ENCODE measurements at regions not wholly inside any gene's neighbourhood (a gene's known extent, or its start where the extent isn't known, plus 50 kb on each side); places are given as distances from the start of the nearest gene placed in this dataset.

- Histone ChIP-seq H3K27me3 (ENCODE audit: control insufficient read depth in 2 of 2, insufficient read depth in 2 of 2, low read length in 2 of 2) (no peaks in the 10 kb centered on the region; a peak in 1 of 5 replicates), H3K9me3 (replicated peaks; ENCODE audit: control insufficient read depth, insufficient read depth, low read depth, low read length) (no peaks in the 10 kb centered on the region), H3K4me1 (replicated peaks in 1 of 2; ENCODE audit: control insufficient read depth in 2 of 2, insufficient read depth in 2 of 2, low read length in 2 of 2) (no peaks in the 10 kb centered on the region), H3K27ac (ENCODE audit: extremely low read depth, low read depth, low read length) (no peak overlapping the region), H3K9me1 (ENCODE audit: control insufficient read depth, insufficient read depth, low read length) (peaks cover 3% of the 10 kb centered on the region), H4K20me1 (replicated peaks; ENCODE audit: control insufficient read depth, insufficient read depth, low read length) (no peaks in the 10 kb centered on the region), H3K9ac (ENCODE audit: insufficient read depth in 1 of 2, low read depth in 2 of 2, low read length in 2 of 2) (no peak overlapping the region), H3K4me2 (ENCODE audit: insufficient read depth, low read length) (no peak overlapping the region), H3K79me2 (ENCODE audit: control insufficient read depth, insufficient read depth, low read length) (no peaks in the 10 kb centered on the region), H3K4me3 (no peak overlapping the region), H2AFZ (ENCODE audit: low read depth, low read length) (no peak overlapping the region), H3K36me3 (ENCODE audit: control insufficient read depth, insufficient read depth, low read length) (no peaks in the 10 kb centered on the region)
- ATAC-seq (peak; percentile 85), FAIRE-seq (peak; percentile 6), DNase-seq (ENCODE audit: extremely low read depth in 1 of 4, low spot score in 3 of 4) (peak; percentile 32 to 46 (median 38))
- WGBS (ENCODE audit: insufficient coverage, low coverage, missing lambda C conversion rate) = 5% methylated on average over 10 of the region's 15 CpGs
- in situ Hi-C loops (cut with MboI) = no loop called here
- intact Hi-C loops (cut with micrococcal nuclease) = loop anchor here (5.0 kb wide), 1 partner anchor 68 kb away; no protein-coding TSS in a partner anchor
- TF ChIP-seq, protein P1, sequence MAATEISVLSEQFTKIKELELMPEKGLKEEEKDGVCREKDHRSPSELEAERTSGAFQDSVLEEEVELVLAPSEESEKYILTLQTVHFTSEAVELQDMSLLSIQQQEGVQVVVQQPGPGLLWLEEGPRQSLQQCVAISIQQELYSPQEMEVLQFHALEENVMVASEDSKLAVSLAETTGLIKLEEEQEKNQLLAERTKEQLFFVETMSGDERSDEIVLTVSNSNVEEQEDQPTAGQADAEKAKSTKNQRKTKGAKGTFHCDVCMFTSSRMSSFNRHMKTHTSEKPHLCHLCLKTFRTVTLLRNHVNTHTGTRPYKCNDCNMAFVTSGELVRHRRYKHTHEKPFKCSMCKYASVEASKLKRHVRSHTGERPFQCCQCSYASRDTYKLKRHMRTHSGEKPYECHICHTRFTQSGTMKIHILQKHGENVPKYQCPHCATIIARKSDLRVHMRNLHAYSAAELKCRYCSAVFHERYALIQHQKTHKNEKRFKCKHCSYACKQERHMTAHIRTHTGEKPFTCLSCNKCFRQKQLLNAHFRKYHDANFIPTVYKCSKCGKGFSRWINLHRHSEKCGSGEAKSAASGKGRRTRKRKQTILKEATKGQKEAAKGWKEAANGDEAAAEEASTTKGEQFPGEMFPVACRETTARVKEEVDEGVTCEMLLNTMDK (IDR thresholded peaks at IDR 0.05; ENCODE audit: borderline replicate concordance, insufficient read depth, low read depth, low read length, poor library complexity, severe bottlenecking) = peak; percentile 31
- no peak for TF ChIP-seq FOS (IDR thresholded peaks at IDR 0.05; ENCODE audit: extremely low read depth, insufficient read length)
- no peak for TF ChIP-seq ETV1 (tag; conservative IDR thresholded peaks at IDR 0.05; ENCODE audit: low read depth)
- TF ChIP-seq, protein P2, sequence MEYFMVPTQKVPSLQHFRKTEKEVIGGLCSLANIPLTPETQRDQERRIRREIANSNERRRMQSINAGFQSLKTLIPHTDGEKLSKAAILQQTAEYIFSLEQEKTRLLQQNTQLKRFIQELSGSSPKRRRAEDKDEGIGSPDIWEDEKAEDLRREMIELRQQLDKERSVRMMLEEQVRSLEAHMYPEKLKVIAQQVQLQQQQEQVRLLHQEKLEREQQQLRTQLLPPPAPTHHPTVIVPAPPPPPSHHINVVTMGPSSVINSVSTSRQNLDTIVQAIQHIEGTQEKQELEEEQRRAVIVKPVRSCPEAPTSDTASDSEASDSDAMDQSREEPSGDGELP (CRISPR knock-in tag; IDR thresholded peaks at IDR 0.05; ENCODE audit: borderline replicate concordance) = 0 out of 2 replicates have a peak, but pooled peaks have one; percentile 13
- TF ChIP-seq SRSF1 (IDR thresholded peaks at IDR 0.05; ENCODE audit: low read depth, low read length) = no peak
- peak in 1 of 2 experiments; percentile 56; a peak in 3 of 4 replicates for TF ChIP-seq RAD21 (CRISPR knock-in tag; conservative IDR thresholded peaks at IDR 0.05 in 1 of 2, IDR thresholded peaks at IDR 0.05 in 1 of 2)
- peak; percentile 55 to 67 (median 55) for TF ChIP-seq CTCF (IDR thresholded peaks at IDR 0.05 in 2 of 3, conservative IDR thresholded peaks at IDR 0.05 in 1 of 3; ENCODE audit: insufficient read depth in 2 of 3, low read depth in 1 of 3, low read length in 3 of 3)
- peak; percentile 68 for TF ChIP-seq NFIC (IDR thresholded peaks at IDR 0.05)
- no peak for TF ChIP-seq MAZ (CRISPR knock-in tag; conservative IDR thresholded peaks at IDR 0.05 in 1 of 2, IDR thresholded peaks at IDR 0.05 in 1 of 2)
- no peak for TF ChIP-seq ZNF444 (CRISPR knock-in tag; IDR thresholded peaks at IDR 0.05)
- TF ChIP-seq TEAD1 (CRISPR knock-in tag; IDR thresholded peaks at IDR 0.05) = peak in 1 of 2 experiments; percentile 35; a peak in 1 of 4 replicates
- no peak for TF ChIP-seq KLF10 (CRISPR knock-in tag; IDR thresholded peaks at IDR 0.05)
- 0 out of 2 replicates have a peak, but pooled peaks have one; percentile 11 for TF ChIP-seq SMC3 (conservative IDR thresholded peaks at IDR 0.05; ENCODE audit: insufficient read depth, low read depth, low read length)
- ChIA-PET POLR2A (interaction anchor here (0.6 to 0.7 kb wide), 3 partner anchors 20 to 166 kb away, joined by 3 to 5 read pairs (median 3); no protein-coding TSS in a partner anchor), CTCF (ENCODE audit: low intra/inter-chr PET ratio) (interaction anchor here (0.7 kb wide), 1 partner anchor 104 kb away, joined by 4 read pairs; no protein-coding TSS in a partner anchor)
- BruUV-seq (replicated peaks) = no TSS peak
Observed at GRCh38 chr10:113454341-113455061, 98.4 kb upstream of the HABP2 start.

Measured in K562 (cell line).